Neuron (in vitro differentiated cells): ENCODE measurements at regions not wholly inside any gene's neighbourhood (a gene's known extent, or its start where the extent isn't known, plus 50 kb on each side); places are given as distances from the start of the nearest gene placed in this dataset.

Source experiments
- H2AFZ ChIP-seq: one replicate; pipeline ENCODE4 v1.6.1; 2013; ENCODE audit warnings: low read depth, mild to moderate bottlenecking, inconsistent platforms, low read length, moderate library complexity
- H3K27me3 ChIP-seq: one replicate; pipeline ENCODE4 v1.6.1; 2013; ENCODE audit warnings: low read length; ENCODE audit not compliant: insufficient read depth
- H3K36me3 ChIP-seq: one replicate; pipeline ENCODE4 v1.6.1; 2013; ENCODE audit warnings: low read length; ENCODE audit not compliant: insufficient read depth
- H3K4me1 ChIP-seq: one replicate; pipeline ENCODE4 v1.6.1; 2013; ENCODE audit warnings: low read length; ENCODE audit not compliant: insufficient read depth
- H3K4me3 ChIP-seq: 2 replicates; pipeline ENCODE4 v1.5.1; 2013; ENCODE audit warnings: mild to moderate bottlenecking, low read length, moderate library complexity
- H3K9me3 ChIP-seq: one replicate; pipeline ENCODE4 v1.6.1; 2013; ENCODE audit warnings: low read length

DNA sequence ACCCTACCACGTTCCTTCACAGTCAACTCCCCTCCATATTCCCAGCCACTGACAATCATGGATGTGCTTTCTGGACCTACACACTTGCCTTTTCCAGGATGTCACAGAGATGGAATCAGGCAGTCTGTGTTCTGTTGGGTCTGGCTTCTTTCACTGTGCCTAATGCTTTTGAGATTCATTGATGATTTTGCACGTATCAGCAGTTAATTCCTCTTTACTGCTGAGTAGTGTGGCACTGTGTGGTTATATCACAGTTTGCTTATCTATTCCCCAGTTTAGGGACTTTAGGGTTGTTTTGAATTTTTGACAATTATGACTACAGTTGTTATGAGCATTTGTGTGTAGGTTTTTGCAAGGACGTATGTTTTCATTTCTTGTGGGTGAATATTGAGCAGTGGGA lies 191.7 kb downstream of the ACKR3 start:
- Histone ChIP-seq H3K27me3 (no peaks in the 10 kb centered on the region), H2AFZ (no peak overlapping the region), H3K36me3 (no peaks in the 10 kb centered on the region), H3K9me3 (no peaks in the 10 kb centered on the region), H3K4me1 (no peaks in the 10 kb centered on the region), H3K4me3 (no peak overlapping the region)

DNA sequence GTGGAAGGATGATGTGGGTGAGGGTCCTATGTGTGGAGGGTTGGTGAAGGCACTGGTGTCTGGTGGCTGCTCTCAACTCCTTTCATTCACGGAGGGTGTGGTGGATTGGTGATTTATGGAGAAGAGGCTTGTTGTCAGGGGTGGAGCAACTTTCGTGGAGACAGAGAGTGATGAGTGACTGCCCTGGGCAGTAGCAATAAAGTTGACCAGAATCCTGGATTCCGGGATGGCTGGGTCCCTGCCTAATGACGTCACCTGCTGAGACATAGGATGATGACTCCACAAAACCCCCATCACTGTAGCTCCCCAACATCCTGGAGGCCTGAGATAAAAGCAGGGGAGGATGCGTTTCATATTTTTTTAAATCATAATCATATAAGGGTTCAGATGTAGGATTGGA lies 193.0 kb downstream of the ACKR3 start:
- H2AFZ ChIP-seq: no peak overlapping the region
- no peaks in the 10 kb centered on the region for H3K27me3 ChIP-seq
- H3K9me3 ChIP-seq: peaks cover 2% of the 10 kb centered on the region
- no peak overlapping the region for H3K4me3 ChIP-seq
- no peaks in the 10 kb centered on the region for H3K4me1 ChIP-seq
- H3K36me3 ChIP-seq: no peaks in the 10 kb centered on the region

DNA sequence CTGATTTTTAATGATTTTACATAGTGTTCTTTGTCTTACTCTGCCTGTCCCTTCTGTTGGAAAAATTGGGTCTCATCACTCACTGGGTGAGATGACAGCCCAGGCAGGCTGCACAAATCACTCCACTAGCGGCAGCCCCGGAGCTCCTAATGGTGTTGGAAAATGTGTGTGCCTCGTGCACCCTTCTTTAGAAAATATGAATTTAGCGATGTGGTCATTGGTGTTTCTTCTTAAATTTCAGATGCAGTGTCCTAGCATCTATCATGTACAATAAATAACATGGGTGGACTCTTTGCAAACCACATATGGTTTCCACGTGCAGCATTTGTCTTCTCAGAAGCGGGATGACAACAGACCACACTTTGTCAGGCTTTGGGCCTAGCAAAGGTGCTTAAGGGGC lies 194.2 kb downstream of the ACKR3 start:
- Histone ChIP-seq H3K4me1 (no peaks in the 10 kb centered on the region), H3K9me3 (peaks cover 6% of the 10 kb centered on the region), H2AFZ (no peak overlapping the region), H3K36me3 (no peaks in the 10 kb centered on the region), H3K4me3 (no peak overlapping the region), H3K27me3 (no peaks in the 10 kb centered on the region)

DNA sequence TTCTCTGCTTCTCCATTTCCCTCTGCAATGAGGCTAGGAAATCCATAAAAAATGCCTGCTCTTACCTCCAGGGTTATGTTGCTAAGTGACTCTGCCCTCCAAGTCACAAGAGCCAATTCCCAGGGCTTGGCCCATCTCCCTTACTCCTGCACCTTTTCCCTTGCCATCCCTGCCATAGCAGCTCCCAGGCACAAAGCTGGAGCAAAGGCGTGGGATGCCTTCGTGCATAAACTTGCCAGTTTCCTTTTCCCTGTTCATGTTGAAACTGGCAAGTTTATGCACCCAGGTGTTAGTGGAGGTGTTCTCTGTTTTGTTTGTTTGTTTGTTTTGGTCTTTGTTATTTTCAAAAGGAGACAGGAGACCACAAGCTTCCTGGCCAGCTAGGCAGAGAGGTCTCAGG lies 195.1 kb downstream of the ACKR3 start:
- Histone ChIP-seq H3K9me3 (peaks cover 6% of the 10 kb centered on the region), H2AFZ (no peak overlapping the region), H3K36me3 (no peaks in the 10 kb centered on the region), H3K4me3 (no peak overlapping the region), H3K4me1 (no peaks in the 10 kb centered on the region), H3K27me3 (no peaks in the 10 kb centered on the region)

DNA sequence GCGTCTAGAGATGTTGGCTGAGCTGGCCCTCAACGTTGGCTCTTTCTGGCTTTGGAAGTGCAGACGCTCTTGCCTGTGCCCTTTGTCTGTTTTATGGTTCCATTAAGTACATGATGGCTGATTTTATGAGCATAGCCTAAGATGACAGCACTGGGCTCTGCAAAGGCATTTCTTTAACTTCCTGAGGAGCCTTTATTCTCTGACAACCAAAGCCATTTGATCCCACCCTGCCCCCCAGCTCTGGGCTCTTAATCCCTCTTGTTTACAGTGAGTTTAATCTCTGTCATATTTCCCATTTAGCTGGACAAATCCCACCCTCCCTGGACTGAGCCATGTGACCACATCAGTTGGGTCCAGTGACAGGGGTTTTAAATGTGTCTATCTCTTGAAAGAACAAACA lies 195.9 kb downstream of the ACKR3 start:
- H3K4me3 ChIP-seq: no peak overlapping the region
- no peaks in the 10 kb centered on the region for H3K36me3 ChIP-seq
- H3K9me3 ChIP-seq: peaks cover 6% of the 10 kb centered on the region

DNA sequence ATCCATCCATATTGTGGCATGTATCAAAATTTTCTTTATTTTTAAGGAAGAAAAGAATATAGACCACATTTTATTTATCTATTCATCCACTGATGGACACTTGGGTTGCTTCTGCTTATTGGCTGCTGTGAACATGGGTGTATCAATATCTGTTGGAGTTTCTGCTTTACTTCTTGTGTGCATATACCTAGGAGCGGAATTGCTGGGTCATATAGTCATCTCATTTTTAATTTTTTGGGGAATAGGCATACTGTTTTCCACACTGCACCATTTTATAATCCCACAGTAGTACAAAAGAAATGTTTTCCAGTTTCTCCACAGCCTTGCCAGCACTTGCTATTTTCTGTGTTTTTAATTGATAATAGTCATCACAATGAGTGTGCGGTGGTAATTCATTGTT lies 197.2 kb downstream of the ACKR3 start:
- H2AFZ ChIP-seq: no peak overlapping the region
- H3K4me1 ChIP-seq: no peaks in the 10 kb centered on the region
- no peak overlapping the region for H3K4me3 ChIP-seq
- H3K36me3 ChIP-seq: no peaks in the 10 kb centered on the region
- no peaks in the 10 kb centered on the region for H3K27me3 ChIP-seq
- H3K9me3 ChIP-seq: peaks cover 6% of the 10 kb centered on the region

More for the DNA sequence above, 195.9 kb downstream of the ACKR3 start:
- H3K4me1 ChIP-seq: no peaks in the 10 kb centered on the region
- H2AFZ ChIP-seq: no peak overlapping the region
- H3K27me3 ChIP-seq: no peaks in the 10 kb centered on the region

DNA sequence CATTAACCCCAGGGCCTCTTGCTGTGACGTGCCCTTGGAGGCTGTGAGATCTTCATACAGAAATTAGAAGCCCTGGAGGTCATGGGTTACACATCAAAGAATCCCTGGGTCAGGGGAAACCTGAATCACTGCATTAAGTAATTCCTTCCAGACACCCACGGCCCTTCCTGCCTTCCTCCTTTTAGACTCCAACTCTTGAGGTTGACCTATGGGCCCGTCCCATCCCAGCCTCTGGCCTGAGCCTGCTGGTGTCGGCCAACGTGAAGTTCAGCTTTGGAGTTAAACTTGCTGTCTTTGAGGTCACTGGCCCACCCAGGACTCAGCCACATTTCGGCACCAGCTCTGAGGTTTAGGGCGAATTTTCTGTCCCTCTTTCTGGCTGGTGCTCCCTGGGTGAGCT lies 198.3 kb downstream of the ACKR3 start:
- H3K4me3 ChIP-seq: no peak overlapping the region
- H2AFZ ChIP-seq: no peak overlapping the region
- H3K36me3 ChIP-seq: no peaks in the 10 kb centered on the region
- H3K27me3 ChIP-seq: no peaks in the 10 kb centered on the region
- peaks cover 6% of the 10 kb centered on the region for H3K9me3 ChIP-seq
- H3K4me1 ChIP-seq: no peaks in the 10 kb centered on the region

DNA sequence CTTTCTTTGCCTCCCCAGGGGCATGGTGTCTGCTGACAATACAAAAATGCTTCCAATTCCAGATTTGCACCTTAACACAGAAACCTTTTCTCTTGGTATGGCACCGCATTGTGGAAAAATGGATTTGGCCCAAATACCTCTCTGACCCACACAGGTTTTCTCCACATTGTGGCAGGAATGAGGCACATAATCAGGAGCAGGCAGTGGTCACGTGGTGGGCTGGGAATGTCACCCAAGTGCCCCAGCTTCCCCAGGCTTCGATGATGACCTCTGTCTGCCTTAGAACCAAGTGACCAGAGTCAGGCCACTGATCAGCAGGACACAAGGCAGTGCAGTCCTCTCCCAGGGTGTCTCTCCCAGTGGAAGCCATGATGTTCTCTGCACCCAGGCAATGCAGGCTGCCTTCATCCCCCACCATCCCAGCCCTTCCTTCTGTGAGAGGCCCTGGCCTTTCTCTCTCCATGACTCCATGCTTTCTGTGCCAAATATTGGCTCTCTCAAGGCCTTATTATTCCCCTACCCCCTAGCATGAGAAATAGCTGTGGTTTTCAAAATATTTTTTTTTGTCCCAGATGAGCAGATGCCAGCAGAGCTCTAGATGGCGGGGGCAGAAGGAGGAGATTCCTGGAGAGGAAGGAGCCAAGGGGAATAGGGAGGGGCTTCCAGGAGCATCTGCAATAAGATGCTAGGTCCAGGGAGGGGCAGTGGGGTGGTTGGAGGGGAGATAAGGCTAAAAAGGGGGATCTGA lies 198.9 kb downstream of the ACKR3 start:
- Histone ChIP-seq H3K9me3 (peaks cover 6% of the 10 kb centered on the region), H3K27me3 (no peaks in the 10 kb centered on the region), H3K4me3 (no peak overlapping the region), H3K4me1 (no peaks in the 10 kb centered on the region), H3K36me3 (no peaks in the 10 kb centered on the region), H2AFZ (no peak overlapping the region)

DNA sequence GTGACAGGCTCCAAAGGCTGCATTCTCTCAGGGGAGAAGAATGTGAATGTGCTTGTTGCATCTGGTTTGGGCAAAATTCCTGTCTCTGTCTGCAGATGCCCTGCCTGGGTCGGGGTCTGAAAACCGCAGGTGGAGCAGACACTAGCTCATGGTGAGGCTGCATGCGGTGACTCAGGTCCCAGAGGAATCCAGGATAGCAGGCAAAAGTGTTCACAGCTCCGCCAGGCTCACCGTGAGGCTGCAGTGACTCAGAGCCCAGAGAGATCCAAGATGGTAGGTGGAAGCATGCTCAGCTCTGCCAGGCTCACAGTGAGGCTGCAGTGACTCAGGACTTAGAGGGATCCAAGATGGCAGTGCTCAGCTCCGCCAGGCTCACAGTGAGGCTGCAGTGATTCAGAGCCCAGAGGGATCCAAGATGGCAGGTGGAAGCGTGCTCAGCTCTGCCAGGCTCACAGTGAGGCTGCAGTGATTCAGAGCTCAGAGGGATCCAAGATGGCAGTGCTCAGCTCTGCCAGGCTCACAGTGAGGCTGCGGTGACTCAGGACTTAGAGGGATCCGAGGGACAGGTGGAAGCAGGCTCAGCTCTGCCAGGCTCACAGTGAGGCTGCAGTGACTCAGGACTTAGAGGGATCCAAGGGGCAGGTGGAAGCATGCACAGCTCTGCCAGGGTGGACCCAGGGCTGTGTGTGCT lies 200.5 kb downstream of the ACKR3 start:
- Histone ChIP-seq H3K36me3 (no peaks in the 10 kb centered on the region), H3K27me3 (no peaks in the 10 kb centered on the region)

DNA sequence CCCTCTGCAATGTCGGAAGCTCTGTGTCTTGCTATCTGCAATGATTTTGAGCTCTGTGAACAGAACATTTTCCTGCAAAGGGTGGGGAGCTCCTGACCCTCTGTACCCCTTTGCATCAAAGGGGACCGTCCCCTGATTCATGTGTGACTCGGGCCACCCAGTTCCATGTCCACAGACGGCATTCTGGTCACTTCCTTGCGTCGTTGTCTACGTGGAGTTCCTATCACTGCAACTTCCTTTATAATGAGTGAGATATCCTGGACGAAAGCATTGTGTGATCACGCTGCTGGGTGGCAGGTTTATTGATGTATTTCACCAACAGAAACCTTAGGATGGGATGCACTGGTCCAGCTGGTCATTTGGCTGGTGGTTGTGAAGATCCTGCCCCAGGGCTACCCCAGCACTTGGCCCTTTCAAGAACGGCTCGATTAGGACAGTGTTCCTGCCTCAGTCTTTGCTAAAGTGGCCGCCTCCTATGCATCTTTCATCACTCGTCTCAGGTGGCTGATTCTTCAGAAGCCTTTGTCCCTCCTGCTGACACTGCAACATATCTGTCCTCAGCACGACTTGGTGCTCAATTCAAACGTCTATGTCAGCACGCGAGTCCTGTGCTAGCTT lies 202.7 kb downstream of the ACKR3 start:
- Histone ChIP-seq H3K27me3 (no peaks in the 10 kb centered on the region), H2AFZ (no peak overlapping the region), H3K36me3 (no peaks in the 10 kb centered on the region), H3K4me3 (no peak overlapping the region), H3K4me1 (no peaks in the 10 kb centered on the region), H3K9me3 (peaks cover 6% of the 10 kb centered on the region)

More for the DNA sequence above, 200.5 kb downstream of the ACKR3 start:
- Histone ChIP-seq H3K4me3 (no peak overlapping the region), H3K9me3 (peaks cover 6% of the 10 kb centered on the region), H3K4me1 (no peaks in the 10 kb centered on the region), H2AFZ (no peak overlapping the region)

DNA sequence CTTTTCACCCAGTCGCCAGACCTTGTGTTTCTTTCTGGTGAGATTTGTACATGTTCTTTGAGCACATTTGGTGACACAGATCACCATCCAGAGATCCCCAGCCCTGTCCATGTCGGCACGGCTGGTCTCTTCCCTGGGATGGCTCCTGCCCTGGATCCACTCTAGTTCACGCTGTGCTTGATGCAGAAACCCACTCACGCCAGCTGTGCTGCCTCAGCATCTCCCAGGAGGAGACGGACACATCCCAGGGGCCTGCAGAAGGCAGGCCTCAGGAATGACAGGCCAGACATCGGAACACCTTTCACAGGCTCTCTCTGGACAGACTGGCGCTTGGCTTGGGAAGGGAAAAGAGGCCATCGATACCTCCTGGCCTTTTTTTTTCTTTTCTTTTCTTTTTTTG lies 203.6 kb downstream of the ACKR3 start:
- H3K27me3 ChIP-seq: no peaks in the 10 kb centered on the region
- no peaks in the 10 kb centered on the region for H3K4me1 ChIP-seq
- H2AFZ ChIP-seq: no peak overlapping the region
- H3K4me3 ChIP-seq: no peak overlapping the region
- no peaks in the 10 kb centered on the region for H3K9me3 ChIP-seq
- H3K36me3 ChIP-seq: no peaks in the 10 kb centered on the region

DNA sequence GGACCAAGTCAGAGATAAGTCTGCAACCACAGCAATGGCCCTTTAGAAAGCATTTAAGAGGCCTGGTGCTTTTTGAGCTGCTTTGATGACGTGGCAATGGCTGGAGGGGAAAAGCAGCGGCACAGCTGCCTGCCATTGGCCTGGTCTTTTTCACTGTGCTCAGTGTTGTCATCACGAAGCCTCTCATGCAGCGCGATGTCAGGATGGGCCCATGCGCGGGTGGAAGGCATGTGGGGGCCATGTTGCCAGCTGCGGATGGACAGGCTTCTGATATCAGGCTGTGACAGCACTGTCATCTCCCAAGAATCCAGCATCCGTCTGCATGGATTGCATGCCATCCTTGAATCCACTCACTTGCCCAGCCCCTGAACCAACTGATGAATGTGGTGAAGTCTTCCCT lies 204.5 kb downstream of the ACKR3 start:
- H3K4me1 ChIP-seq: no peaks in the 10 kb centered on the region
- H2AFZ ChIP-seq: no peak overlapping the region
- H3K4me3 ChIP-seq: no peak overlapping the region
- no peaks in the 10 kb centered on the region for H3K36me3 ChIP-seq
- H3K9me3 ChIP-seq: no peaks in the 10 kb centered on the region
- no peaks in the 10 kb centered on the region for H3K27me3 ChIP-seq

DNA sequence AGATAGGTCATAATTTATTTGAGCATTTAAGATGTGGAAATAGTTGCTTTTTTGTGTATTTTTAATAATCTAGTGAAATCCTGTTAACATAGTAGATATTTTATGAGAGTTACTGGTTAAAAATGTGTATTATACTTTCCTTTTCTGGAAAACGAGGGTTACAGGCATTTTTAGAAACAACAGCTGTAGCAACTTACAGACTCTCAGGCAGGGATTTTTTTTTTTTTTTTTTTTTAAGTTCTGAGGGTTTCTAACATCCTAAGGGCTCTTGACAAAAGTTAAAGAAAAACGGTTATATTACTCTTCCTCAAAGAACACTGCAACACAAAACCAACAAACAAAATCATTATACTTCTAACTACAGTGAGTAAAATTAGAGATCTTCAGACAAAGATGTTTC lies 205.9 kb downstream of the ACKR3 start:
- H3K4me3 ChIP-seq: no peak overlapping the region
- H3K36me3 ChIP-seq: no peaks in the 10 kb centered on the region
- H2AFZ ChIP-seq: no peak overlapping the region
- no peaks in the 10 kb centered on the region for H3K27me3 ChIP-seq
- no peaks in the 10 kb centered on the region for H3K4me1 ChIP-seq
- no peaks in the 10 kb centered on the region for H3K9me3 ChIP-seq
